Endothelial cell of umbilical vein (primary cell): ENCODE measurements at regions not wholly inside any gene's neighbourhood (a gene's known extent, or its start where the extent isn't known, plus 50 kb on each side); places are given as distances from the start of the nearest gene placed in this dataset.

Experiments
- BruUV-seq: library from RNA; stranded (reverse); fragments of 400-500 nt; replicated peaks from 2 replicates; lab custom pipeline; 2021; lab: Mats Ljungman, UMichigan
- CTCF ChIA-PET: fragments of 300-600, 350-600 bp; sonication (Branson Sonifier 250); formaldehyde crosslinking; loops from one replicate; lab custom pipeline; 2021; ENCODE audit warnings: antibody characterized with exemption, inconsistent platforms; lab: Charles Lee
- POLR2A ChIA-PET: fragments of 300-600, 350-600 bp; sonication (Branson Sonifier 250); formaldehyde crosslinking; loops from one replicate; lab custom pipeline; 2021; ENCODE audit warnings: antibody characterized with exemption, inconsistent platforms; lab: Charles Lee
- DNase-seq: peaks from one replicate; pipeline ENCODE4 v3.0.0-alpha.2; 2011; ENCODE audit warnings: low read depth, low spot score
- FAIRE-seq: peaks from 2 replicates; lab custom pipeline; 2011; peaks lifted over from hg19 to GRCh38; lab: Jason Lieb, UNC
- H2AFZ ChIP-seq: 2 replicates; pipeline ENCODE4 v1.6.0; 2012; ENCODE audit warnings: low read depth, low read length, control low read depth, inconsistent platforms
- H3K27ac ChIP-seq: 2 replicates; pipeline ENCODE4 v1.5.1; 2011; ENCODE audit warnings: low read depth, mild to moderate bottlenecking, control low read depth, low read length, moderate library complexity; ENCODE audit not compliant: insufficient read depth
- H3K27me3 ChIP-seq, 2 experiments: 2 replicates each; pipeline versions ENCODE4 v1.6.0 to v1.6.1; 2011; ENCODE audit warnings: low read length in 2 of 2, mixed read lengths in 1 of 2; ENCODE audit not compliant: control insufficient read depth in 2 of 2, insufficient read depth in 2 of 2
- H3K36me3 ChIP-seq, 2 experiments: 2 replicates in 1 of 2; 3 replicates in 1 of 2; pipeline ENCODE4 v1.5.1; 2011; ENCODE audit warnings: low read length in 2 of 2, mild to moderate bottlenecking in 1 of 2, moderate library complexity in 1 of 2; ENCODE audit not compliant: control insufficient read depth in 2 of 2, insufficient read depth in 2 of 2; ENCODE audit errors: extremely low read depth in 1 of 2
- H3K4me1 ChIP-seq: 3 replicates; pipeline ENCODE4 v1.5.1; 2011; ENCODE audit warnings: mild to moderate bottlenecking, low read length; ENCODE audit not compliant: control insufficient read depth, insufficient read depth; ENCODE audit errors: extremely low read depth
- H3K4me2 ChIP-seq: 2 replicates; pipeline ENCODE4 v1.6.1; 2011; ENCODE audit warnings: low read length, control low read depth, mixed read lengths; ENCODE audit not compliant: insufficient read depth
- H3K4me3 ChIP-seq, 3 experiments: fragments of 200-600 bp in 1 of 3; sonication (generic), shearing (Covaris generic) in 1 of 3; replicated peaks in 1 of 3; 2 replicates each; pipeline ENCODE4 v1.5.1; 2011 to 2016; ENCODE audit warnings: control low read depth in 3 of 3, low read length in 3 of 3, mild to moderate bottlenecking in 2 of 3, inconsistent platforms in 1 of 3, low read depth in 1 of 3, moderate library complexity in 1 of 3; ENCODE audit not compliant: insufficient read depth in 1 of 3
- H3K79me2 ChIP-seq: 2 replicates; pipeline ENCODE4 v1.6.0; 2012; ENCODE audit warnings: low read length, inconsistent platforms; ENCODE audit not compliant: control insufficient read depth, insufficient read depth
- H3K9ac ChIP-seq: replicated peaks from 2 replicates; pipeline ENCODE3; 2011; ENCODE audit warnings: low read length, control low read depth; ENCODE audit not compliant: insufficient read depth; ENCODE audit errors: extremely low read depth
- H3K9me1 ChIP-seq: replicated peaks from 3 replicates; pipeline ENCODE4 v1.6.0; 2011; ENCODE audit warnings: mild to moderate bottlenecking, low read length; ENCODE audit not compliant: control insufficient read depth, insufficient read depth; ENCODE audit errors: extremely low read depth
- H3K9me3 ChIP-seq: replicated peaks from 2 replicates; pipeline ENCODE4 v1.5.1; 2012; ENCODE audit warnings: low read length, inconsistent platforms; ENCODE audit not compliant: control insufficient read depth, insufficient read depth
- H4K20me1 ChIP-seq: replicated peaks from 2 replicates; pipeline ENCODE3; 2011; ENCODE audit warnings: mild to moderate bottlenecking, low read length; ENCODE audit not compliant: control insufficient read depth, insufficient read depth; ENCODE audit errors: extremely low read depth
- CTCF ChIP-seq, 2 donors: IDR thresholded peaks; 1 replicate in 1 of 2; 2 replicates in 1 of 2; pipeline ENCODE4 v1.5.1; 2011; ENCODE audit warnings: low read length in 2 of 2, mild to moderate bottlenecking in 2 of 2, moderate library complexity in 2 of 2, control low read depth in 1 of 2, inconsistent platforms in 1 of 2, low read depth in 1 of 2; ENCODE audit not compliant: insufficient read depth in 1 of 2; ENCODE audit errors: extremely low read depth in 1 of 2
- EZH2 ChIP-seq: IDR thresholded peaks from 2 replicates; pipeline ENCODE4 v1.6.1; 2012; ENCODE audit warnings: borderline replicate concordance, low read depth, mild to moderate bottlenecking, moderate library complexity, low read length, inconsistent platforms; ENCODE audit not compliant: severe bottlenecking
- FOS ChIP-seq: IDR thresholded peaks from 2 replicates; pipeline ENCODE4 v1.6.1; 2011; ENCODE audit warnings: mild to moderate bottlenecking, low read length, moderate library complexity, borderline replicate concordance; ENCODE audit not compliant: insufficient read depth
- GATA2 ChIP-seq: IDR thresholded peaks from 2 replicates; pipeline ENCODE4 v1.7.0; 2011; ENCODE audit warnings: low read depth, mild to moderate bottlenecking, moderate library complexity, mixed read lengths, low read length; ENCODE audit not compliant: insufficient read length, insufficient read depth
- JUN ChIP-seq: IDR thresholded peaks from 2 replicates; pipeline ENCODE4 v1.6.1; 2011; ENCODE audit warnings: borderline replicate concordance, low read depth; ENCODE audit not compliant: insufficient read length, insufficient read depth
- MAX ChIP-seq: IDR thresholded peaks from 2 replicates; pipeline ENCODE4 v1.6.1; 2011; ENCODE audit not compliant: insufficient read depth, insufficient read length
- POLR2A ChIP-seq: IDR thresholded peaks from 2 replicates; pipeline ENCODE4 v1.6.1; 2012; ENCODE audit warnings: low read depth, mild to moderate bottlenecking, control low read depth, low read length
- POLR2AphosphoS5 ChIP-seq: IDR thresholded peaks from 2 replicates; pipeline ENCODE4 v1.6.1; 2012; ENCODE audit warnings: low read depth, mild to moderate bottlenecking, control low read depth, low read length, moderate library complexity; ENCODE audit not compliant: insufficient read depth
- dilution Hi-C: fragments of 300-500 bp; cut with MboI; formaldehyde crosslinking; loops from one replicate; pipeline ENCODE4 v1.15.0; 2019; ENCODE audit warnings: low sequenced_read_pairs; ENCODE audit not compliant: extremely low pct_ligation_motif_present
- intact Hi-C: fragments of 100-400 bp; cut with micrococcal nuclease; formaldehyde crosslinking; loops from one replicate; pipeline ENCODE4 v1.10.0; 2022

DNA sequence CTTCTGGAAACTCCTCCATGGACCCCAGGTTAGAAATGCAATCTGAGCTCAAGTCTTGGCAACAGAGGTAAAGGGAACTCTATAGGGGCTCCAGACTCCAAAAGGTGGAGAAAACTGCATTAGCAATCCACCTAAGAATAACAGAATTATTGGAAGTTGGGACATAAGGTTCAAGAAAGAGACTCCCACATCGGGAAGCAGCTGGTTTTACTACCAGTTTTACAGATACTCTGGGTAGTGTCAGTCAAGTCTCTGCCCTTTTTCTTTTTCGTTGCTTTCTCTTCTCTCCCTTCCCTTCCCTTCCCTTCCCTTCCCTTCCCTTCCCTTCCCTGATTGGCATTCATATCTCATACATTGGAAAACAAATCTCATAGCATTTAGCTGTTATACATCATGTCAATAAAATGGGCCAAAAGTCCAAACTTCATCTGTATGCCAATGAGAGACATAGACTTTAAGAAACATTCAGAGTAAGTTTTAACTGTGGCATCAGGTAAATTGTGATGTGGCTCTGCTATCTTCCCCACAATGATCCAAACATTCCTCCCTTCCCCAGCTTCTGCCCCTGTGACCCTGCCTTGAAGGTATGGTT is 166.7 kb downstream of the KCNE4 start:
- Histone ChIP-seq H3K4me3 (no peak overlapping the region), H4K20me1 (no peaks in the 10 kb centered on the region), H2AFZ (no peak overlapping the region), H3K9me1 (no peaks in the 10 kb centered on the region), H3K9ac (no peak overlapping the region), H3K9me3 (no peaks in the 10 kb centered on the region), H3K27ac (no peak overlapping the region), H3K27me3 (no peaks in the 10 kb centered on the region), H3K4me1 (no peaks in the 10 kb centered on the region), H3K36me3 (no peaks in the 10 kb centered on the region), H3K4me2 (no peak overlapping the region), H3K79me2 (no peaks in the 10 kb centered on the region)
- no TSS peak for BruUV-seq
- dilution Hi-C loops (no loop called here), intact Hi-C loops (no loop called here)
- DNase-seq (no peak), FAIRE-seq (no peak)
- TF ChIP-seq CTCF (IDR thresholded peaks at IDR 0.05; ENCODE audit: extremely low read depth in 1 of 2, insufficient read depth in 1 of 2, low read depth in 1 of 2, low read length in 2 of 2) (no peak), EZH2 (no peak), JUN (no peak), GATA2 (no peak), POLR2A (no peak), MAX (no peak), POLR2AphosphoS5 (no peak), FOS (no peak)
- ChIA-PET POLR2A (no interaction called here), CTCF (interaction anchor here (1.2 kb wide), 1 partner anchor 9 kb away, joined by 3 read pairs; no protein-coding TSS in a partner anchor)
